ENCODE measurements at regions not wholly inside any gene's neighbourhood (a gene's known extent, or its start where the extent isn't known, plus 50 kb on each side); places are given as distances from the start of the nearest gene placed in this dataset.

GRCh38 chr3:72328755-72329277, 519.4 kb downstream of the SHQ1 start:
- H3K27me3 ChIP-seq = no peaks in the 10 kb centered on the region
- no peak for TF ChIP-seq CTCF (IDR thresholded peaks at IDR 0.05; ENCODE audit: low read depth, low read length)
- H3K9me3 ChIP-seq = no peaks in the 10 kb centered on the region; the same call in 1 of the 2 replicates
- H3K4me1 ChIP-seq = peaks cover 29% of the 10 kb centered on the region
- no peaks in the 10 kb centered on the region for H3K36me3 ChIP-seq
- no peak overlapping the region for H3K4me3 ChIP-seq (ENCODE audit: low read depth, low read length)
- no peak for DNase-seq

DNA sequence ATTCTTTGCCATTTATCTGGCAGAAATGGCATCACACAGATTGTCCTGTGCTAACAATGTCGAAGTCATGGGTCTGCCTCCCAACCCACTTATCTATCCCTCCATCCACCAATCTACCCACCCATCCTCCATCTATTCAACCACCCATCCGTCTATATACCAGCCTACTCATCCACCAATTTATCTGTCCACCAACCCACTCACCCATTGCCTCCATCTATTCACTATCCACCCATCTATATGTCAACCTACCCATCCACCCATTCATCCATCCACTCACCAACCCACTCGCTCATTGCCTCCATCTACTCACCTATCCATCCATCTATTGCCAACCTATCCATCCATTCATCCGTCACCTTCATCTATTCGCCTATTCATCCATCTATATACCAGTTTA, 521.2 kb downstream of the SHQ1 start:
- no peak for TF ChIP-seq CTCF (IDR thresholded peaks at IDR 0.05; ENCODE audit: low read depth, low read length)
- H3K9me3 ChIP-seq = no peaks in the 10 kb centered on the region; the same call in 1 of the 2 replicates
- H3K4me1 ChIP-seq = peaks cover 24% of the 10 kb centered on the region
- no peak overlapping the region for H3K4me3 ChIP-seq (ENCODE audit: low read depth, low read length)
- no peak for DNase-seq
- H3K36me3 ChIP-seq = no peaks in the 10 kb centered on the region
- H3K27me3 ChIP-seq = no peaks in the 10 kb centered on the region

GRCh38 chr3:72324253-72324811, 523.9 kb downstream of the SHQ1 start:
- H3K36me3 ChIP-seq = no peaks in the 10 kb centered on the region
- DNase-seq = no peak
- no peaks in the 10 kb centered on the region; the same call in 1 of the 2 replicates for H3K9me3 ChIP-seq
- peaks cover 12% of the 10 kb centered on the region for H3K4me1 ChIP-seq
- H3K4me3 ChIP-seq (ENCODE audit: low read depth, low read length) = no peak overlapping the region
- no peak for TF ChIP-seq CTCF (IDR thresholded peaks at IDR 0.05; ENCODE audit: low read depth, low read length)
- H3K27me3 ChIP-seq = no peaks in the 10 kb centered on the region

- no peak overlapping the region for H3K4me3 ChIP-seq (ENCODE audit: low read depth, low read length)
- H3K4me1 ChIP-seq = peaks cover 13% of the 10 kb centered on the region
- H3K9me3 ChIP-seq = no peaks in the 10 kb centered on the region; the same call in 1 of the 2 replicates
- TF ChIP-seq CTCF (IDR thresholded peaks at IDR 0.05; ENCODE audit: low read depth, low read length) = no peak
- no peaks in the 10 kb centered on the region for H3K27me3 ChIP-seq
- no peaks in the 10 kb centered on the region for H3K36me3 ChIP-seq
- DNase-seq = no peak
Observed at GRCh38 chr3:72323773-72324172, 524.5 kb downstream of the SHQ1 start.

DNA sequence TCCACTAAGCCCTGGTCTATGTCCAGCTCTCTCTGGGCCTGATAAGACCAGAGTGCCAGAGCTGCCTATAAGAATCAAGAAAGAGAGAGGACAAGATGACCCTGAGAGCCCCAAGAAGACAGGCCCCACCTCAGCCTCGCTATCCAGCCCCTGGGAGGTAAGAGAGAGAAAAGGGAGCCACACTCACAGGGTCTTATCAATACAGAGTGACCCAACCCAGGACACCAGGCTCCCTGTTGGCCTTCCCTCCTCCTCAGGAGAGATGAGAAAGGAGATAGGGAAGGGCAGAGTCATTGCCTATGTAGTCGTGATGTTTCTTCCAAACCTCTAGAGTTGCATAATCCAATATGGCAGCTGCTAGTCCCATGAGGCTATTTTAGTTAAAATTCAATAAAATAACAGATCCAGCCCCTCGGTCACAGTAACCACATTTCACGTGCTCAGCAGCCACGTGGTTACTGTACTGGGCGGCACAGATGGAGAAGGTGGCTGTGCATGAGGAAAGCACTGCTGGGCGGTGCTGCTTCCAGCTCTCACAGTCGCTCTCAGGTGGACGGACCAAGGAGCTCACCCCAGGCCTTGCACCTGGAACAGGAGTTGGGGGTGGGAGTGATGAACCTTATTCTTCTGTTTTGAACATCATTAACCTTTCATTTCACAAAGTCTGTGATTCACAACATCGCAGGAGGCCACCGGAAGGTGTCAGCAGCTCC, 525.8 kb downstream of the SHQ1 start:
- Histone ChIP-seq H3K9me3 (no peaks in the 10 kb centered on the region; the same call in 1 of the 2 replicates), H3K36me3 (no peaks in the 10 kb centered on the region), H3K4me3 (ENCODE audit: low read depth, low read length) (no peak overlapping the region), H3K4me1 (peaks cover 16% of the 10 kb centered on the region), H3K27me3 (no peaks in the 10 kb centered on the region)
- no peak for TF ChIP-seq CTCF (IDR thresholded peaks at IDR 0.05; ENCODE audit: low read depth, low read length)
- DNase-seq = no peak

DNA sequence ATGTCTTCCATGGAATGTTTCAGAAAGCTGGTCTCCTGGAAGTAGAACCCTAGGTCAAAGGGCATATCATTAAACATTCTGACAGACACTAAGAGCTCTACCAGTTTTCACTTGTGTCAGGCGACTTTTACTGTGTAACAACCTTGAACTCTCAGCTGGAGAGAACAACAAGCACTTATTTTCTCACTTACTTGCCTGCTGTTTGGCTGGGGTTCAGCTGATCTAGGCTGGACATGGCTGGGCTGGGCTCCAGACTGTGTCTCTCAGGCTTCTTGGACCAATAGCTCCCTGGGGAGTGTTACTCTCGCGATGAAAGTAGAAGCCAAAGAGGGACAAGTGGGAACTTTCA, 527.3 kb downstream of the SHQ1 start:
- no peaks in the 10 kb centered on the region for H3K27me3 ChIP-seq
- peaks cover 9% of the 10 kb centered on the region for H3K4me1 ChIP-seq
- no peak for DNase-seq
- no peak overlapping the region for H3K4me3 ChIP-seq (ENCODE audit: low read depth, low read length)
- H3K36me3 ChIP-seq = no peaks in the 10 kb centered on the region
- TF ChIP-seq CTCF (IDR thresholded peaks at IDR 0.05; ENCODE audit: low read depth, low read length) = no peak
- H3K9me3 ChIP-seq = no peaks in the 10 kb centered on the region; the same call in 1 of the 2 replicates

All from BE2C (cell line).